Left lung (tissue), 4 donors: ENCODE measurements at regions not wholly inside any gene's neighbourhood (a gene's known extent, or its start where the extent isn't known, plus 50 kb on each side); places are given as distances from the start of the nearest gene placed in this dataset.

ENCODE experiments used
- ATAC-seq: fragments of 200-7000 bp; cut with Tn5 transposase; one replicate; pipeline ENCODE4 v1.9.1; 2020; ENCODE audit warnings: moderate library complexity
- DNase-seq, 4 donors: peaks; one replicate each; pipeline ENCODE4 v3.0.0-alpha.2; 2013 to 2020
- H3K27ac ChIP-seq, 2 donors: fragments of 200-600 bp; sonication (generic) in 1 of 2; one replicate each; pipeline versions ENCODE4 v1.5.0 to v1.8.0; 2020 to 2021
- H3K27me3 ChIP-seq, 2 donors: fragments of 200-600 bp; sonication (generic) in 1 of 2; one replicate each; pipeline versions ENCODE4 v1.5.0 to v1.8.0; 2020 to 2021
- H3K36me3 ChIP-seq, 2 donors: fragments of 200-600 bp; sonication (generic) in 1 of 2; one replicate each; pipeline versions ENCODE4 v1.5.0 to v1.8.0; 2020 to 2021
- H3K4me1 ChIP-seq, 2 donors: fragments of 200-600 bp; one replicate each; pipeline ENCODE4 v1.8.0; 2021
- H3K4me3 ChIP-seq, 2 donors: fragments of 200-600 bp; sonication (generic) in 1 of 2; one replicate each; pipeline versions ENCODE4 v1.5.0 to v1.8.0; 2020 to 2021; ENCODE audit warnings: mild to moderate bottlenecking in 1 of 2
- H3K9me3 ChIP-seq, 2 donors: fragments of 200-600 bp; sonication (generic) in 1 of 2; one replicate each; pipeline versions ENCODE4 v1.5.0 to v1.8.0; 2020 to 2021
- intact Hi-C, 2 donors: fragments of 100-400 bp; cut with DNase I; formaldehyde crosslinking; loops; one replicate each; pipeline versions ENCODE4 v1.11.2 to v1.14.2; 2022
- TF ChIP-seq, protein P1 (sequence below), 2 donors: fragments of 200-600 bp; sonication (generic) in 1 of 2; IDR thresholded peaks; one replicate each; pipeline versions ENCODE4 v1.5.0 to v1.8.0; 2021; ENCODE audit warnings: antibody characterized with exemption in 2 of 2
- donor health status: DM: no; HTN: yes; CAD: no.
- donor health status: DM: no; HTN: no; CAD: no.

DNA sequence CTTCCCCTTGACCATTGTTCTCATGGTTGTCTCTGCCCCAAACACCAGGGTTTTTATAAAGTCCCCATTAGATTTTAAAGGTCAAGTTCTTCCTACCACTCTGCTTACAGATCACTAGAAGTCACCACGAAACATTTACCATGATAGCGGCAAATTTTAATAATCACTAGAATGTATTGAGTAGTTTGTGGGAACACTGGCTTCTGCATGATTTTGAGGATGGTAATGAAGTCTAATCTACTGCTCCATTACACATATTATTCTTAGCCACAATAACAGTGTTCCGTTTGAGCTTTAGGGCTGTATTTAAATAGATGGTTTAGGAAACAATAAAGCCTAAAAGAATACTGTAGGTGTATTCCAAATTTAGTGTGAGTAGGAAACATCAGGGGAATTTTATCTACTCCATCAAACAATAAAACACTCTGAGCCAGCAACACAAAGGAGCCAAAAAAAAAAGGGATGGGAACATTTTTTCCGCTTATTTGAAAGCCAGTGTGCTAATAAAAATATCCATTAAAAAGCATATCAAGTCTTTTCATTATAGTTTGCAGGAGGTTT lies 49.7 kb downstream of the KLF12 start:
- Histone ChIP-seq H3K4me3 (no peak overlapping the region), H3K9me3 (no peaks in the 10 kb centered on the region), H3K27ac (no peak overlapping the region), H3K36me3 (no peaks in the 10 kb centered on the region), H3K27me3 (no peaks in the 10 kb centered on the region), H3K4me1 (peaks cover 0 to 4% of the 10 kb centered on the region in 2 donors)
- DNase-seq (no peak), ATAC-seq (no peak)
- TF ChIP-seq, protein P1, sequence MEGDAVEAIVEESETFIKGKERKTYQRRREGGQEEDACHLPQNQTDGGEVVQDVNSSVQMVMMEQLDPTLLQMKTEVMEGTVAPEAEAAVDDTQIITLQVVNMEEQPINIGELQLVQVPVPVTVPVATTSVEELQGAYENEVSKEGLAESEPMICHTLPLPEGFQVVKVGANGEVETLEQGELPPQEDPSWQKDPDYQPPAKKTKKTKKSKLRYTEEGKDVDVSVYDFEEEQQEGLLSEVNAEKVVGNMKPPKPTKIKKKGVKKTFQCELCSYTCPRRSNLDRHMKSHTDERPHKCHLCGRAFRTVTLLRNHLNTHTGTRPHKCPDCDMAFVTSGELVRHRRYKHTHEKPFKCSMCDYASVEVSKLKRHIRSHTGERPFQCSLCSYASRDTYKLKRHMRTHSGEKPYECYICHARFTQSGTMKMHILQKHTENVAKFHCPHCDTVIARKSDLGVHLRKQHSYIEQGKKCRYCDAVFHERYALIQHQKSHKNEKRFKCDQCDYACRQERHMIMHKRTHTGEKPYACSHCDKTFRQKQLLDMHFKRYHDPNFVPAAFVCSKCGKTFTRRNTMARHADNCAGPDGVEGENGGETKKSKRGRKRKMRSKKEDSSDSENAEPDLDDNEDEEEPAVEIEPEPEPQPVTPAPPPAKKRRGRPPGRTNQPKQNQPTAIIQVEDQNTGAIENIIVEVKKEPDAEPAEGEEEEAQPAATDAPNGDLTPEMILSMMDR (IDR thresholded peaks at IDR 0.05) = no peak
- intact Hi-C loops = no loop called here

DNA sequence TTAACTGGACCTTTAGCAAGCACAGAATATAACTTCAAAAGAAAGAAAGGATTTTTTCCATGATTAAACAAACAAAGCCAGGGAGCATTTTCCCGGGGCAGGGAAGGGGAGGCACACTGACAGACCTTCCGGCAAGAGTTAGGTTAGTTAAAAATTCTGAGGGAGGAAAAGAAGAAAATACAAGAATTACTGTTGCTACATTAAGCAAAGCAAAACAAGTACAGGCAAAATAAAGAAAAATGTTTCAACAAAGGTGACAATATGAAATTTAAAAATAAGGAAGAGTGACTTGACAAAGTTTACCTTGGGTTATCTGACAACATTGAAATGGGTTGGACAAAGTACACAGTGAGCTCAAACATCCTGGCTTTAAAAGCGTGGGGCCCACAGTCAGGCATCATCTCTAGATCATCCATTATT lies 51.5 kb downstream of the KLF12 start:
- Histone ChIP-seq H3K4me3 (no peak overlapping the region), H3K27me3 (no peaks in the 10 kb centered on the region), H3K4me1 (peaks cover 0 to 2% of the 10 kb centered on the region in 2 donors), H3K9me3 (no peaks in the 10 kb centered on the region), H3K36me3 (no peaks in the 10 kb centered on the region), H3K27ac (no peak overlapping the region)
- DNase-seq = no peak
- no peak for ATAC-seq
- intact Hi-C loops = no loop called here
- TF ChIP-seq, protein P1 (IDR thresholded peaks at IDR 0.05) = no peak

DNA sequence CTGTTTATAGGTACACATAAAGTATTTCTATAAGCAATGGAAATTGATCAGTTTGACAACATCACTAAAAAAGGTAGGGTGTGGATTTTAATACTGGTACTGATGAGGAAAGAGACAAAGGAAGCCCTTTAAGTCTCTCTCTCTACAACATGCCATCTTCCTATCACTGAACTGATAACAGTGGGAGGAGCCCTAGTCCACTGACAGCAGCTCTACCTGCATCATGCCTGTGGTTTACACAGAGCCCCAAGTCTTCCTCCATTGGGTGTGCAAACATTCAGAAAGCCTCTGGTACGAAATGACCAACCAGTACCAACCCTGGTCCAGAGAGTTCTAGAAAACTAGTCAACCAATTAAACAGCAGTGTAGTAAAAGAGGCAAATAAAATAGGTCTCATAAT lies 53.4 kb downstream of the KLF12 start:
- Histone ChIP-seq H3K27ac (no peak overlapping the region), H3K36me3 (no peaks in the 10 kb centered on the region), H3K4me1 (no peaks in the 10 kb centered on the region), H3K4me3 (no peak overlapping the region), H3K9me3 (no peaks in the 10 kb centered on the region), H3K27me3 (no peaks in the 10 kb centered on the region)
- TF ChIP-seq, protein P1 (IDR thresholded peaks at IDR 0.05) = no peak
- intact Hi-C loops = no loop called here
- ATAC-seq (no peak), DNase-seq (no peak)

DNA sequence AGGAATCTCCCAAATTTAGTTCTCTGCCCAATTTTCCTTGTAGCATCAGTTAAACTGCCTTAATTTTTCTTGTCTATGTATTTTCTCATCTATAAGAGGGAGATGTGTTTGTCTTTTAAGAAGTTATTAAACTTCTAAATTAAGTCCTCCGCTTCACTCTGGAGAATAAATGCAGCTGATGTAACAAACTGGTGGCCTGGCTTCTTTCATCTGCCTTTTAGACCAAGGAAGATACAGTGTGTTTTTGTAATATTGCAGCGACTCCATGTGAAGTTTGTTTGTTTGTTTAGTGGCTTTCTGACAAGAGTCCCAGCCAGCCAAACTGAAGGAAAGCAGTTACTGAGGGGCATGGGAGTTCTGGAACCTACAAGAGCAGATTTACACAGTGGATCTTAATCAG lies 56.4 kb downstream of the KLF12 start:
- TF ChIP-seq, protein P1 (IDR thresholded peaks at IDR 0.05) = no peak
- Histone ChIP-seq H3K36me3 (no peaks in the 10 kb centered on the region), H3K9me3 (no peaks in the 10 kb centered on the region), H3K27me3 (no peaks in the 10 kb centered on the region), H3K4me3 (no peak overlapping the region), H3K4me1 (no peaks in the 10 kb centered on the region), H3K27ac (no peak overlapping the region)
- intact Hi-C loops = no loop called here
- ATAC-seq = no peak
- DNase-seq = peak in 2 of 4 donors; percentile 28 to 32

DNA sequence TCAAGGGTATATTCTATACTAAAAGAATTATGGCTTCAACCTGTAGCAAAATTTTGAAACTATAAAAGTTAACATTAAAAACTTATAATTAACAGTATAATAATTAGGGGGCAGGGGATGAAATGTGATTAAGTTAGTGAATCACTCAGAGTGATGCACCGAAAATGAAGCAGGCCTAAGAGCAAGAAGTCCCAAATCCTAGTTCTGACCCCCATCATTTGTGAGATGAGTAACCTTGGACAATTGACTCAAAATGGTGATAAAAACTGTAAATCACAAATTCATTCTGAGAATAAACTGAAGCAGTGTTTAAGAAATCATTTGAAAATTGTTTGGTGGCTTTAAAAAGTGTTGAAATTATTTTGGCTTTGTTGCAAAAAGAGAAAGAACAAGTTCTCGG lies 56.8 kb downstream of the KLF12 start:
- H3K4me3 ChIP-seq = no peak overlapping the region
- no peaks in the 10 kb centered on the region for H3K9me3 ChIP-seq
- ATAC-seq = no peak
- no peaks in the 10 kb centered on the region for H3K36me3 ChIP-seq
- no peaks in the 10 kb centered on the region for H3K4me1 ChIP-seq
- H3K27ac ChIP-seq = no peak overlapping the region
- H3K27me3 ChIP-seq = no peaks in the 10 kb centered on the region
- TF ChIP-seq, protein P1 (IDR thresholded peaks at IDR 0.05) = no peak
- intact Hi-C loops = no loop called here
- no peak for DNase-seq
